AG09309 (cell line): ENCODE measurements at regions not wholly inside any gene's neighbourhood (a gene's known extent, or its start where the extent isn't known, plus 50 kb on each side); places are given as distances from the start of the nearest gene placed in this dataset.
A peak's percentile ranks its signal among the peaks of the same experiment; 100 is the strongest.

Experiments
- DNase-seq: peaks from one replicate; pipeline ENCODE4 v3.0.0-alpha.2; 2010; ENCODE audit warnings: low read depth
- H3K4me3 ChIP-seq: 2 replicates; pipeline ENCODE4 v1.5.1; 2011; ENCODE audit warnings: mild to moderate bottlenecking, low read depth, low read length, moderate library complexity; ENCODE audit not compliant: control insufficient read depth
- CTCF ChIP-seq: IDR thresholded peaks from 2 replicates; pipeline ENCODE4 v1.5.1; 2011; ENCODE audit warnings: mild to moderate bottlenecking, low read depth, low read length, inconsistent platforms; ENCODE audit not compliant: insufficient read depth, control insufficient read depth; ENCODE audit errors: missing control alignments

- DNase-seq: no peak
- no peak for TF ChIP-seq CTCF
- H3K4me3 ChIP-seq: no peak overlapping the region
Observed at GRCh38 chr6:2433711-2434110, 188.3 kb upstream of the GMDS start.

GRCh38 chr6:2433266-2433665 is 187.9 kb upstream of the GMDS start:
- no peak for DNase-seq
- H3K4me3 ChIP-seq: no peak overlapping the region
- no peak for TF ChIP-seq CTCF

GRCh38 chr6:2432292-2432691 is 186.9 kb upstream of the GMDS start:
- H3K4me3 ChIP-seq: no peak overlapping the region
- TF ChIP-seq CTCF: no peak
- DNase-seq: peak; percentile 83

- H3K4me3 ChIP-seq: no peak overlapping the region
- no peak for TF ChIP-seq CTCF
- no peak for DNase-seq
Observed at GRCh38 chr6:2430612-2431011, 185.2 kb upstream of the GMDS start.

GRCh38 chr6:2429460-2429859 is 184.1 kb upstream of the GMDS start:
- DNase-seq: no peak
- H3K4me3 ChIP-seq: no peak overlapping the region
- TF ChIP-seq CTCF: no peak

- no peak for TF ChIP-seq CTCF
- DNase-seq: no peak
- H3K4me3 ChIP-seq: no peak overlapping the region
Observed at GRCh38 chr6:2429032-2429431, 183.6 kb upstream of the GMDS start.
